ENCODE measurements at regions not wholly inside any gene's neighbourhood (a gene's known extent, or its start where the extent isn't known, plus 50 kb on each side); places are given as distances from the start of the nearest gene placed in this dataset.

GRCh38 chr6:105620878-105621277 lies 218.0 kb upstream of the PREP start:
- TF ChIP-seq REST (IDR thresholded peaks at IDR 0.05) (no peak), SREBF2 (IDR thresholded peaks at IDR 0.05) (no peak), HOXB13 (CRISPR knock-in tag; IDR thresholded peaks at IDR 0.05; ENCODE audit: low read depth) (no peak), BHLHE40 (IDR thresholded peaks at IDR 0.05; ENCODE audit: low read depth, low read length) (no peak), CTCF (IDR thresholded peaks at IDR 0.05) (no peak), SMC3 (IDR thresholded peaks at IDR 0.05) (no peak), ESRRA (IDR thresholded peaks at IDR 0.05; ENCODE audit: borderline replicate concordance, low read length) (no peak)
